Smooth muscle cell (in vitro differentiated cells): ENCODE measurements at regions not wholly inside any gene's neighbourhood (a gene's known extent, or its start where the extent isn't known, plus 50 kb on each side); places are given as distances from the start of the nearest gene placed in this dataset.

ENCODE experiments used
- DNase-seq: peaks from one replicate; lab custom pipeline; 2025; ENCODE audit not compliant: unreplicated experiment; lab: John Stamatoyannopoulos, UW
- H2AFZ ChIP-seq: fragments of 200-600 bp; sonication (generic); 2 replicates; pipeline ENCODE4 v1.6.0; 2016; ENCODE audit warnings: antibody characterized with exemption, low read depth, mild to moderate bottlenecking
- H3F3A ChIP-seq: fragments of 200-600 bp; sonication (generic); 2 replicates; pipeline ENCODE4 v1.6.0; 2017; ENCODE audit warnings: antibody characterized with exemption, low read depth
- H3K27ac ChIP-seq: fragments of 200-600 bp; sonication (generic); 2 replicates; pipeline ENCODE4 v1.5.1; 2016; ENCODE audit warnings: low read depth, mild to moderate bottlenecking
- H3K27me3 ChIP-seq: fragments of 200-600 bp; sonication (generic); 2 replicates; pipeline ENCODE4 v1.6.1; 2016; ENCODE audit warnings: low read depth, mild to moderate bottlenecking
- H3K36me3 ChIP-seq: fragments of 200-600 bp; sonication (generic); 2 replicates; pipeline ENCODE4 v1.5.1; 2016; ENCODE audit warnings: low read depth
- H3K4me1 ChIP-seq: fragments of 200-600 bp; sonication (generic); 2 replicates; pipeline ENCODE4 v1.5.1; 2016; ENCODE audit warnings: low read depth
- H3K4me2 ChIP-seq: fragments of 200-600 bp; sonication (generic); 2 replicates; pipeline ENCODE4 v1.6.0; 2016; ENCODE audit warnings: mild to moderate bottlenecking
- H3K4me3 ChIP-seq: fragments of 200-600 bp; sonication (generic); 2 replicates; pipeline ENCODE4 v1.5.1; 2016; ENCODE audit warnings: mild to moderate bottlenecking
- H3K79me2 ChIP-seq: fragments of 200-600 bp; sonication (generic); 2 replicates; pipeline ENCODE4 v1.6.0; 2016; ENCODE audit warnings: low read depth, mild to moderate bottlenecking
- H3K9ac ChIP-seq: fragments of 200-600 bp; sonication (generic); 2 replicates; pipeline ENCODE4 v1.6.0; 2016; ENCODE audit warnings: low read depth
- H3K9me3 ChIP-seq: fragments of 200-600 bp; sonication (generic); replicated peaks from 2 replicates; pipeline ENCODE4 v1.5.1; 2016; ENCODE audit warnings: low read depth
- H4K20me1 ChIP-seq: fragments of 200-600 bp; sonication (generic); 2 replicates; pipeline ENCODE4 v1.6.0; 2016; ENCODE audit warnings: low read depth
- WGBS: methylation state at CpG from one replicate; pipeline ENCODE4 v1.1.7; 2016; ENCODE audit warnings: low lambda C conversion rate; 5-methylcytosine and 5-hydroxymethylcytosine counted together
- TF ChIP-seq, protein P1 (sequence below): fragments of 200-600 bp; sonication (generic); IDR thresholded peaks from 2 replicates; pipeline ENCODE4 v1.5.1; 2017; ENCODE audit warnings: borderline replicate concordance, mild to moderate bottlenecking, antibody characterized with exemption; ENCODE audit not compliant: insufficient read depth, poor library complexity, severe bottlenecking

DNA sequence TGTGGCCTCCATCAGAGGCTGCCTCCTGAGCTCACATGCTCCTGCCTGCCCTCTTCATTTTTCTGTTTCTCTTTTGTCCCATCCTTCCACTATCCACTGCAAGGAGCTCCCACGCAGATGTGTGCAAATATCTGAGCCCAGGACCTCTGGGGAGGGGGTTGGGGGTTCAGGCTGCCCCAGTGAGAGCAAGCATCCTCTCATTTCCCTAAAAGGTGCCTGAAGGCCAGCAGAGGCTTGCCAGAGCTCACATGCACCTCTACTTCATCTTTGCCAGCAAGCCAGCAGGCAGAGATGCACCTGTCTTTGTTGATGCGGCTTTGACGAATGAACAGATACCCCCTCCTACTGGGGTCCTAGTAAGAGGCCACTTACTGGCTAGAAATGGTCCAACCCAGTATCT is 128.8 kb downstream of the FGF9 start:
- no peaks in the 10 kb centered on the region for H3K4me1 ChIP-seq
- no peaks in the 10 kb centered on the region for H3K9me3 ChIP-seq
- no peak for DNase-seq
- H3K36me3 ChIP-seq, result no peaks in the 10 kb centered on the region
- WGBS, result 96% methylated on average over 3 of the region's 3 CpGs
- TF ChIP-seq, protein P1, sequence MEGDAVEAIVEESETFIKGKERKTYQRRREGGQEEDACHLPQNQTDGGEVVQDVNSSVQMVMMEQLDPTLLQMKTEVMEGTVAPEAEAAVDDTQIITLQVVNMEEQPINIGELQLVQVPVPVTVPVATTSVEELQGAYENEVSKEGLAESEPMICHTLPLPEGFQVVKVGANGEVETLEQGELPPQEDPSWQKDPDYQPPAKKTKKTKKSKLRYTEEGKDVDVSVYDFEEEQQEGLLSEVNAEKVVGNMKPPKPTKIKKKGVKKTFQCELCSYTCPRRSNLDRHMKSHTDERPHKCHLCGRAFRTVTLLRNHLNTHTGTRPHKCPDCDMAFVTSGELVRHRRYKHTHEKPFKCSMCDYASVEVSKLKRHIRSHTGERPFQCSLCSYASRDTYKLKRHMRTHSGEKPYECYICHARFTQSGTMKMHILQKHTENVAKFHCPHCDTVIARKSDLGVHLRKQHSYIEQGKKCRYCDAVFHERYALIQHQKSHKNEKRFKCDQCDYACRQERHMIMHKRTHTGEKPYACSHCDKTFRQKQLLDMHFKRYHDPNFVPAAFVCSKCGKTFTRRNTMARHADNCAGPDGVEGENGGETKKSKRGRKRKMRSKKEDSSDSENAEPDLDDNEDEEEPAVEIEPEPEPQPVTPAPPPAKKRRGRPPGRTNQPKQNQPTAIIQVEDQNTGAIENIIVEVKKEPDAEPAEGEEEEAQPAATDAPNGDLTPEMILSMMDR, result no peak
- H3K4me3 ChIP-seq, result no peak overlapping the region
- no peak overlapping the region for H3K9ac ChIP-seq
- no peaks in the 10 kb centered on the region for H3K79me2 ChIP-seq
- H3K27me3 ChIP-seq, result no peaks in the 10 kb centered on the region
- H2AFZ ChIP-seq, result no peak overlapping the region
- H3K4me2 ChIP-seq, result no peak overlapping the region
- no peaks in the 10 kb centered on the region for H4K20me1 ChIP-seq
- H3F3A ChIP-seq, result no peaks in the 10 kb centered on the region
- no peak overlapping the region for H3K27ac ChIP-seq

DNA sequence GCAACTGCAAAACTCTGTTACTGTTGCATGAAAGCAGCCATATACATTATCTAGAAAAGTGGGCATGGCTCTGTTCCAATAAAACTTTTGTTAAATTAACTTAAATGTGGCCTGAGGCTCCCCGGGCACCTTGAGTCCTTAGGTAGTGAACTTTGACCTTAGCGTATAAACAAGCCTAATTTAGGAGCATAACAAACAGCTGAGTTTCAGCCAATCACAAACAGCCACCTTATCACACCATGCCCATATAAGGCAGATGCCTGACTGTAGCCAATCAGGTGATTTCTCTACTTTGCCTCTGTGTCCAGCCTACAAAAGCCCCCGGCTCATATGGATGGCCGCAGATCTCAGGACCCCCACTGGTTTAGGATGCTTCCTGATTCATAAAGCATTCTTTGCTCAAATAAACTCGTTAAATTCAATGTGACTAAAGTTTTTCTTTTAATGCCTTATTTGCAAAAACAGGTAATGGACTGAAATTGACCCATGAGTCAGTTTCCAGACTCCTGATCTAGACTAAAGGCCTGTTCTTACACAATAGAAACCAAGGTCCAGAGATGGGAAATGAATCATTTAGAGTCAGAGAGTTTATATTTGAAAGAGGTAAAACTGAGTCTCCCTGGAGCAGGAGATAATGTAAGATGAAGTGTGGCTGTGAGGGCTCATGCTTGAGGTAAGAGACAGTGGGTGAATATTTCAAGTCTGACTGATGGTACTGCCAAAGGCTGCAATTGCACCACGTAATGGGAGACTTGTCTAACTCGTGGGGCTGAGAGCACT is 130.2 kb downstream of the FGF9 start:
- no peaks in the 10 kb centered on the region for H3K36me3 ChIP-seq
- 88% methylated on average over 7 of the region's 7 CpGs for WGBS
- no peaks in the 10 kb centered on the region for H3K79me2 ChIP-seq
- no peak overlapping the region for H3K27ac ChIP-seq
- TF ChIP-seq, protein P1, result no peak
- no peaks in the 10 kb centered on the region for H4K20me1 ChIP-seq
- no peaks in the 10 kb centered on the region for H3F3A ChIP-seq
- H3K4me2 ChIP-seq, result no peak overlapping the region
- H3K4me3 ChIP-seq, result no peak overlapping the region
- no peak for DNase-seq
- H3K9ac ChIP-seq, result no peak overlapping the region
- no peak overlapping the region for H2AFZ ChIP-seq
- no peaks in the 10 kb centered on the region for H3K27me3 ChIP-seq
- H3K9me3 ChIP-seq, result no peaks in the 10 kb centered on the region
- no peaks in the 10 kb centered on the region for H3K4me1 ChIP-seq

DNA sequence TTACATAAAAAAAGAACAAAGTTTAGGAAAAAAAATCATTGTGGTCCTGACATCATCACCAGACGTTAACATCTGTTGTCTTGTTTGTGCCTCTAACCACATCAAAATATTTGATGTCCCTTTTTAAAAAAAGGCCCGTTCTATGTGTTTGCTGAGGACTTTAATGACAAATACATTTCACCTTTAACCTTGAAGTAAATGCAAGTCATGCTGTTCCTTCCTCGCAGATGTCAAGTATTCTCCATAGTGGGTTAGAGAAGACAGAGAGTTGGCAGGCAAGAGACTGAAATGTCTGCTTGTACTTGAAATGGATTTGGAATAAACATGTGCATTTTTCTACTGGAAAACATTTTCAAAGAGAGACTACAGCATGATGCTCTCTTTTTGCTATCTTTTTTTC is 134.9 kb downstream of the FGF9 start:
- H3K9me3 ChIP-seq, result peaks cover 9% of the 10 kb centered on the region
- TF ChIP-seq, protein P1, result no peak
- WGBS, result 92% methylated on average over 3 of the region's 3 CpGs
- no peak overlapping the region for H3K4me2 ChIP-seq
- H2AFZ ChIP-seq, result no peak overlapping the region
- no peak overlapping the region for H3K4me3 ChIP-seq
- no peaks in the 10 kb centered on the region for H3F3A ChIP-seq
- H3K9ac ChIP-seq, result no peak overlapping the region
- DNase-seq, result no peak
- no peaks in the 10 kb centered on the region for H3K4me1 ChIP-seq
- no peaks in the 10 kb centered on the region for H3K36me3 ChIP-seq
- H4K20me1 ChIP-seq, result no peaks in the 10 kb centered on the region
- no peaks in the 10 kb centered on the region for H3K79me2 ChIP-seq
- no peak overlapping the region for H3K27ac ChIP-seq
- H3K27me3 ChIP-seq, result peaks cover 2% of the 10 kb centered on the region

DNA sequence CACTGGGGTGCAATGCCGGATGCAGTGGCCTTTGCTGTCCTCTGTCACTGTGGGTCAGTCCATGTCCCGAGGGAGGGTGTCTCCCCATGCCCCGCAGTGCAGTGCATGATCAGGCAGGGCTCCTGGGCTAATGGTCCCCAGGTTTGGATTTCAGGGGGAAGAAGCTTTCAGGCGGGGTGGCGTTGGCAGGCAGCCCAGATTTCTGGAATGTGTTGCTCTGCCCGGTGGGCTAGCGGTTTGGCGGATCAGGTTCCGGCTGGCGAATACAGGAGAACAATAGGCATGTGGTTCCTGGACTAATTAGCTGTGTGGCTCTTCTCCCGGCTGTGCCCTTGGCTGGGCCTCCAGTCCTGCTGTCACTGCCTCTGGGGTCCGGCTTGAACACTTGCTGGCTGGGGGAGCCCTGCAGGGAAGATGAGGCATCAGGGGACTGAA is 141.3 kb downstream of the FGF9 start:
- Histone ChIP-seq H2AFZ (no peak overlapping the region), H3K9me3 (peaks cover 8% of the 10 kb centered on the region), H3K9ac (no peak overlapping the region), H3F3A (no peaks in the 10 kb centered on the region), H3K4me3 (no peak overlapping the region), H3K4me1 (no peaks in the 10 kb centered on the region), H3K79me2 (no peaks in the 10 kb centered on the region), H3K4me2 (no peak overlapping the region), H3K36me3 (no peaks in the 10 kb centered on the region), H4K20me1 (no peaks in the 10 kb centered on the region), H3K27me3 (peaks cover 13% of the 10 kb centered on the region), H3K27ac (no peak overlapping the region)
- WGBS, result 92% methylated on average over 12 of the region's 12 CpGs
- TF ChIP-seq, protein P1, result no peak
- no peak for DNase-seq
